H1 (cell line): ENCODE measurements at regions not wholly inside any gene's neighbourhood (a gene's known extent, or its start where the extent isn't known, plus 50 kb on each side); places are given as distances from the start of the nearest gene placed in this dataset.

Experiments used
- TBP ChIP-seq: IDR thresholded peaks from 2 replicates; pipeline ENCODE4 v1.6.1; 2011; ENCODE audit warnings: low read depth, low read length, improper control_type of control experiment

DNA sequence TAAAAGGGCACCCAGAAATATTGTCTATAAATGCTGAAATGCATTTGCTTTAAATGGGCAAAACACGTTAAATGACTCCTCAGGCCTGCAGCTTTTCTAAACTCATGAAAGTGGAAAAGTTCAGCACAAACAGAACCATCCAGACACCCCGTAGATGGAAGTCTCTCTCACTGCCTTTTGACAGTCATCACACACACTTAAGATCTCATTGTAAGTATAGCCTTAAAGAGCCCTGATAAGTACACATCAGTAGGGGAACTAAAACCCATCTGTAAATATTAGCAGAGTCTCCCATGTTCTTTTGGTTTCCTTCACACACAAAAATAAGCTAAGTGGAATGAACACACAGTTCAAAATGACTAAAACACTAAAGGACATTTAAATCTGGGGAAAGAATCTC, 166.7 kb downstream of the LTN1 start (continued):
- no peak for TF ChIP-seq TBP
- TF ChIP-seq, all 59 proteins: peak for 0
